ENCODE measurements at regions not wholly inside any gene's neighbourhood (a gene's known extent, or its start where the extent isn't known, plus 50 kb on each side); places are given as distances from the start of the nearest gene placed in this dataset.
"Not testable (repeated sequence)": the region's sequence is repeated elsewhere in the genome, so short reads cannot be mapped to it uniquely, and the experiment has no call there.

- Histone ChIP-seq H4K20me1 (ENCODE audit: insufficient read depth, low read length) (no peaks in the 10 kb centered on the region), H3K79me2 (ENCODE audit: low read length) (no peaks in the 10 kb centered on the region), H3K9ac (ENCODE audit: low read length) (no peak overlapping the region), H3K36me3 (replicated peaks; ENCODE audit: insufficient read depth, low read length) (no peaks in the 10 kb centered on the region), H3K9me2 (replicated peaks; ENCODE audit: insufficient read depth, low read length) (no peaks in the 10 kb centered on the region), H3K4me2 (ENCODE audit: low read depth, low read length) (no peak overlapping the region), H3K4me1 (ENCODE audit: low read length) (no peaks in the 10 kb centered on the region), H3F3A (ENCODE audit: insufficient read depth, low read length) (no peaks in the 10 kb centered on the region), H3K27ac (ENCODE audit: low read length) (no peak overlapping the region), H2AFZ (ENCODE audit: low read length) (no peak overlapping the region), H3K4me3 (ENCODE audit: low read length) (no peak overlapping the region), H3K27me3 (replicated peaks; ENCODE audit: insufficient read depth, low read length) (no peaks in the 10 kb centered on the region), H3K9me3 (replicated peaks; ENCODE audit: insufficient read depth, low read length) (no peaks in the 10 kb centered on the region)
- no peak for DNase-seq
- TF ChIP-seq EZH2phosphoT487 (IDR thresholded peaks at IDR 0.05; ENCODE audit: low read length): no peak
- no peak for TF ChIP-seq CTCF (IDR thresholded peaks at IDR 0.05; ENCODE audit: low read length)
- no peak for TF ChIP-seq EZH2 (optimal IDR thresholded peaks at IDR 0.05; ENCODE audit: low read depth, low read length)
Observed at GRCh38 chr5:82975812-82976211, 101.4 kb downstream of the TMEM167A start.

- H3K4me2 ChIP-seq (ENCODE audit: low read depth, low read length): no peak overlapping the region
- no peaks in the 10 kb centered on the region for H3K79me2 ChIP-seq (ENCODE audit: low read length)
- H3F3A ChIP-seq (ENCODE audit: insufficient read depth, low read length): no peaks in the 10 kb centered on the region
- H3K36me3 ChIP-seq (replicated peaks; ENCODE audit: insufficient read depth, low read length): no peaks in the 10 kb centered on the region
- DNase-seq: no peak
- no peak overlapping the region for H2AFZ ChIP-seq (ENCODE audit: low read length)
- no peaks in the 10 kb centered on the region for H3K4me1 ChIP-seq (ENCODE audit: low read length)
- H3K27me3 ChIP-seq (replicated peaks; ENCODE audit: insufficient read depth, low read length): no peaks in the 10 kb centered on the region
- H3K9me3 ChIP-seq (replicated peaks; ENCODE audit: insufficient read depth, low read length): no peaks in the 10 kb centered on the region
- no peak for TF ChIP-seq CTCF (IDR thresholded peaks at IDR 0.05; ENCODE audit: low read length)
- no peak for TF ChIP-seq EZH2 (optimal IDR thresholded peaks at IDR 0.05; ENCODE audit: low read depth, low read length)
- no peak for TF ChIP-seq EZH2phosphoT487 (IDR thresholded peaks at IDR 0.05; ENCODE audit: low read length)
- no peak overlapping the region for H3K9ac ChIP-seq (ENCODE audit: low read length)
- H3K9me2 ChIP-seq (replicated peaks; ENCODE audit: insufficient read depth, low read length): no peaks in the 10 kb centered on the region
- no peak overlapping the region for H3K27ac ChIP-seq (ENCODE audit: low read length)
- no peak overlapping the region for H3K4me3 ChIP-seq (ENCODE audit: low read length)
- H4K20me1 ChIP-seq (ENCODE audit: insufficient read depth, low read length): no peaks in the 10 kb centered on the region
Observed at GRCh38 chr5:82975396-82975795, 101.8 kb downstream of the TMEM167A start.

GRCh38 chr5:82974346-82974745 lies 102.8 kb downstream of the TMEM167A start:
- not testable (repeated sequence) for H3K36me3 ChIP-seq (replicated peaks; ENCODE audit: insufficient read depth, low read length); H3K4me1 ChIP-seq (ENCODE audit: low read length); H3K4me3 ChIP-seq (ENCODE audit: low read length); H3K4me2 ChIP-seq (ENCODE audit: low read depth, low read length); H3K79me2 ChIP-seq (ENCODE audit: low read length); H2AFZ ChIP-seq (ENCODE audit: low read length); H3K9me3 ChIP-seq (replicated peaks; ENCODE audit: insufficient read depth, low read length); DNase-seq; H3K9me2 ChIP-seq (replicated peaks; ENCODE audit: insufficient read depth, low read length); H3K9ac ChIP-seq (ENCODE audit: low read length); H4K20me1 ChIP-seq (ENCODE audit: insufficient read depth, low read length); H3K27ac ChIP-seq (ENCODE audit: low read length); H3K27me3 ChIP-seq (replicated peaks; ENCODE audit: insufficient read depth, low read length); H3F3A ChIP-seq (ENCODE audit: insufficient read depth, low read length)

- Histone ChIP-seq H2AFZ (ENCODE audit: low read length) (no peak overlapping the region), H3K79me2 (ENCODE audit: low read length) (no peaks in the 10 kb centered on the region), H3K9me3 (replicated peaks; ENCODE audit: insufficient read depth, low read length) (no peaks in the 10 kb centered on the region), H3K27me3 (replicated peaks; ENCODE audit: insufficient read depth, low read length) (no peaks in the 10 kb centered on the region), H3K4me1 (ENCODE audit: low read length) (no peaks in the 10 kb centered on the region), H3K36me3 (replicated peaks; ENCODE audit: insufficient read depth, low read length) (no peaks in the 10 kb centered on the region), H3K27ac (ENCODE audit: low read length) (no peak overlapping the region), H3K9me2 (replicated peaks; ENCODE audit: insufficient read depth, low read length) (no peaks in the 10 kb centered on the region), H3F3A (ENCODE audit: insufficient read depth, low read length) (no peaks in the 10 kb centered on the region), H3K4me3 (ENCODE audit: low read length) (no peak overlapping the region), H4K20me1 (ENCODE audit: insufficient read depth, low read length) (no peaks in the 10 kb centered on the region), H3K9ac (ENCODE audit: low read length) (no peak overlapping the region), H3K4me2 (ENCODE audit: low read depth, low read length) (no peak overlapping the region)
- no peak for TF ChIP-seq EZH2 (optimal IDR thresholded peaks at IDR 0.05; ENCODE audit: low read depth, low read length)
- no peak for TF ChIP-seq EZH2phosphoT487 (IDR thresholded peaks at IDR 0.05; ENCODE audit: low read length)
- TF ChIP-seq CTCF (IDR thresholded peaks at IDR 0.05; ENCODE audit: low read length): no peak
- DNase-seq: no peak
Observed at GRCh38 chr5:82971901-82972300, 105.3 kb downstream of the TMEM167A start.

- not testable (repeated sequence) for H4K20me1 ChIP-seq (ENCODE audit: insufficient read depth, low read length); H3K4me2 ChIP-seq (ENCODE audit: low read depth, low read length); H3K27me3 ChIP-seq (replicated peaks; ENCODE audit: insufficient read depth, low read length); H3K4me3 ChIP-seq (ENCODE audit: low read length); H3K9ac ChIP-seq (ENCODE audit: low read length); H2AFZ ChIP-seq (ENCODE audit: low read length); DNase-seq; H3K79me2 ChIP-seq (ENCODE audit: low read length); H3K9me3 ChIP-seq (replicated peaks; ENCODE audit: insufficient read depth, low read length); H3K4me1 ChIP-seq (ENCODE audit: low read length); H3K9me2 ChIP-seq (replicated peaks; ENCODE audit: insufficient read depth, low read length); H3K27ac ChIP-seq (ENCODE audit: low read length); H3K36me3 ChIP-seq (replicated peaks; ENCODE audit: insufficient read depth, low read length); H3F3A ChIP-seq (ENCODE audit: insufficient read depth, low read length)
Observed at GRCh38 chr5:82971034-82971806, 106.0 kb downstream of the TMEM167A start.

Measured in MM.1S (cell line).